ENCODE measurements at regions not wholly inside any gene's neighbourhood (a gene's known extent, or its start where the extent isn't known, plus 50 kb on each side); places are given as distances from the start of the nearest gene placed in this dataset.

- TF ChIP-seq CTCF (conservative IDR thresholded peaks at IDR 0.05) (no peak), EZH2 (IDR thresholded peaks at IDR 0.05; ENCODE audit: low read depth) (no peak)
These were observed 163.5 kb upstream of the NEBL start for GRCh38 chr10:21060626-21061025.
